IPS-NIHi7 (cell line): ENCODE measurements at regions not wholly inside any gene's neighbourhood (a gene's known extent, or its start where the extent isn't known, plus 50 kb on each side); places are given as distances from the start of the nearest gene placed in this dataset.
"Not testable (repeated sequence)": the region's sequence is repeated elsewhere in the genome, so short reads cannot be mapped to it uniquely, and the experiment has no call there.

Experiments
- DNase-seq: peaks from one replicate; pipeline ENCODE4 v3.0.0; 2012; ENCODE audit warnings: mixed read lengths; ENCODE audit errors: extremely low spot score

DNA sequence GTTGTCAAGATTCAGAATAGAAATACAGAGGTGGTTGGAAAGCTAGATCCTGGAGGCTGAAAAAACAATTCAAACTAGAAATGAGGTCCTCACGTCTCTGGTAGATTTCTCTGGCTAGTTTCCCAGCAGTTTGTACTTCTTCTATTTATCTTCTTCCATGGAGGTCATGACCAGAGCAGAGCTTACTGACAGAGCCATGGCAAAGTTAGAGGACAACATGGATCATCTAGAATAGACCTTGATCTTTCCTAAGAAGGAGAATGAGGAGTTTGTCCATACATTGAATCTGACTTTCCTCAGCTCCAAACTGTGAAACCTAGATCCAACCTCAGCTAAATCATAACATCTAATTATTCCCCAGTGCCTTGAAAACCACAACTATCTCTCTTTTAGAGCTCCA is 900.8 kb upstream of the GOT2 start:
- DNase-seq = no peak

DNA sequence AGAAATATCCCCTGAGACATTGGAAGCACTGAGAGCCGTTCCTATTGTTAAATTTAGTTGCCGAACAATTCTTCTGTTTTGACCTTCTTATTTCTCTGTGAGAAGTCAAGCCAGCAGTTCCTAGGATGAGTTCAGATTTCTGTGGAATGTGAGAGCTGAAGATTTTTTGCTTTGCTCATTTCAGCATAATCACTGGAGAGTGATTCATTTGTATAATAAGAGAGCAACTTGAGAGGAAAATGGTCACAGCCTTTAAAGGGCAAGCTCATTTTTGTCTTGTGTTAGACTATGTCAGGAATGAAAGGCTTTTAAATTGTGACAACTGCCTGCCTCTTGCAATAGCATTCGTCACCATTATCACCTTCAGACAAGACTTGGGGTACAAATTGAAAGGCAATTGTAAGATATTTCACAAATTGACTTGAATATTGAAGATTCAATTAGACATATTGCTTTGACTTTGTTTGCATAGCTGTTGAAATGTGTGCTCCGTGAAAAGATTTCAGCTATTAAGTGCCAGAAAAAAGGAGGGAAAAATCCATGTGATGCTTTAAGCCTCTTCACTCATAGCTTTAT is 900.0 kb upstream of the GOT2 start:
- no peak for DNase-seq

DNA sequence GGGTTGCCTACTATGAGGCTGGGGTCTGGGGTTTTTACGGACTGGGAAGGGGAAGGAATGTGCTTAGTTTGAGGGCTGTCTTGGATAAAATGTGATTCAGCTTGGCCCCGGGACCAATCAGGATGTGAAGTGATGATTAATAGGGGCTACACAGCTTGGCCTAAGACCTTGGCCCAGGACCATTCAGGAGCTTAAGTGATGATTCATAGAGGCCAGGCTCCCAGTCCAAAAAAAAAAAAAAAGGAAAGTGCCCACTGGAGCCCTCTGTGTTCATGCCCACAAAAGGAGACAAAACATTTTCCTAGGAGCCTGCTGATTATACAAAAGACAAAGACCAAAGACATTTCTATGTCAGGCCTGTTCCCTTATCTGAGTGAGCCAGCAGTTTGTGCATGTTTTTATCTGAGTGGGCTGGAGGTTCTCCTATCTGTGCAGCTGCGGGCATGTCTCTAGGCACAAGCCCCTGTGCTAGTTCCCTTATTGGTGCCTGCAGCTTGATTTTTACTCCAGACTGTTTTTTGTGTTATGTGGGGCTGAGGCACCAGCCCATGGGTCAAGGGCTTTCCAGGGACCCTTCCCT is 898.2 kb upstream of the GOT2 start:
- DNase-seq = no peak

DNA sequence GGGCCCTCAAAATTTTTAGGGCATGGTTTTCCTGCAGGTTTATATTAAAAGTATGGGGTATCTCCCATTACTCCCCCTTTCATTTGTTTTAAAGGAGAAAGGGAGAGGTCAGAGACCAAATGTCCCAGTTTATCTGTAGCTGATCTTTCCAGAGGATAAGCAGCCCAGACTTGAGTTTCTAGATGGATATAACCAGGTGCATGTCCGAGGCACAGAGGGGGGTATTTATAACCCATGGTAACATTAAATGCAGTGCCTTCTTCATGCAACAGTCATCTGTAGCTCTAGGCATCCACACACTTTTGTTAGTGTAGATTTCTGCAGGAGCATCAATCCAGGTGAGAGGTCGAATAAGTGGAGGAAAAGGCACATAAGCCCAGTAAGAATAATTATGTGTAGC is 890.3 kb upstream of the GOT2 start:
- not testable (repeated sequence) for DNase-seq

DNA sequence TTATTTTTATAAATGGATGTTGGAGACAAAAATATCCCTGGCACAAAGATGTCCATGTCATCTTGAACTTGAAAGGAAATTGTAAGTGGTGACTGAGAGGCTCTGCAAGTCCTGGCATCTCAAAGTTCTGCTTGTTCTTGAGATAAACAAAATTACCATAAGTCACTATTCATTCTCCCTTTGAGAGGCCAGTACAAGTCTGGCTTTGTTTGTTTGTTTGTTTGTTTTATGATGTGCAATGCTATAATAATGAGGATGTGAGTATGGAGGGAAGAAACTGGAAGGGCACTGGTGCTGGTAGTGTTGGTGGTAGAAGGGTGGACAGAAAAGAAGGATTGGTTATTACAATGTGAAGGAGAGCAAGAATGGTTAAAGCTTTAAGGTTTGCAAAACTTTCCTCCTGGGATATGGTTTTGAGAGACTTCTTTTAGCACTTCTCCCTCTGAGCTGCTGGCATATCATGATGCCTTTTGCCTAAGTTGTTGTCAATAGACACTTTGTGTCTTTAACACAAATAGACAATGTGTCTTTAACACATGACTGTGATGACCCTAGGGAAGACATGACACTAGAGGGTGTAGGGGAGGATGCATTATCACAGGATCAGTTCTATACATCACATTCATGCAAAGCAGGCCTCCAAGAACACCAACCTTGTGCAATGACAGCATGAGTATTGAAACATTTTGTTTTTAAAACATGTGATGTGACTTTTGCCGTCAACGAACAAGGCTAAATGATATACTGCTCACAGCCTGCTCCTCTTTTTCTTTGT is 880.5 kb upstream of the GOT2 start:
- no peak for DNase-seq

DNA sequence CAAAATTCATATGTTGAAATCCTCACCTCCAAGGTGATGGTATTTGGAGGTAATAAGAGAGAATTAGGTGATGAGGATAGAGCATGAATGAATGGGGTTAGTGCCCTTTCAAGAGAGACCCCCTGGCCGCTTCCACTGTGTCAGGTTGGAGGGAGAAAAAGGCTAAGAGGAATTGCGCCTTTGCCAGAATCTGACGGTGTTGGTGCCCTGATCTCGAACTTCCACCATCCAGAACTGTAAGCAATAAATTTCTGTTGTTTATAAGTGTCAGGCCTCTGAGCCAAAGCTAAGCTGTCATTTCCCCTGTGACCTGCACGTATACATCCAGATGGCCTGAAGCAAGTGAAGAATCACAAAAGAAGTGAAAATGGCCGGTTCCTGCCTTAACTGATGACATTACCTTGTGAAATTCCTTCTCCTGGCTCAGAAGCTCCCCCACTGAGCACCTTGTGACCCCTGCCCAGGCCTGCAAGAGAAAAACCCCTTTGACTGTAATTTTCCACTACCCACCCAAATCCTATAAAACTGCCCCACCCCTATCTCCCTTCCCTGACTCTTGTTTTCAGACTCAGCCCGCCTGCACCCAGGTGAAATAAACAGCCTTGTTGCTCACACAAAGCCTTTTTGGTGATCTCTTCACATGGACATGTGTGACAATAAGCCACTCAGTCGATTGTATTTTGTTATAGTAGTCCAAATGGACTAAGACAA is 878.9 kb upstream of the GOT2 start:
- DNase-seq = peak; percentile 12

DNA sequence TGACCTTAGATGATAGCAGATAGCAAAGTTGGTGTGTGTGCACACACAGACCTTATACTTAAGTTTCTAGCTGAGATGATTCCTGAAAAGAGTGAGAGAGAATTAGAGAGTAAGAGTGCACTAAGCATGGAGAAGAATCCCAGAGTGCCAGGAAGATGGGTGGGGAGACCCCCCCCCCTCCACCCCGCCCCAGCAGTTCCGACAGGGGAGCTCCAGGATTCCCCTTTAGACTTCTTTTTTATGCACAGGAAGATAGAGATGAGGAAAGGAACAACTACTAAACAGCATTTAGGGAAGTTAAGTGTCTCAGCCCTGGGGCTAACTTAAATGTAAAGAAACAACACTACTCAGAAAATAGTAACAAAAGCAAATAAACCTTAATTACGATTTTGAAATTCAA is 878.0 kb upstream of the GOT2 start:
- peak; percentile 26 for DNase-seq

DNA sequence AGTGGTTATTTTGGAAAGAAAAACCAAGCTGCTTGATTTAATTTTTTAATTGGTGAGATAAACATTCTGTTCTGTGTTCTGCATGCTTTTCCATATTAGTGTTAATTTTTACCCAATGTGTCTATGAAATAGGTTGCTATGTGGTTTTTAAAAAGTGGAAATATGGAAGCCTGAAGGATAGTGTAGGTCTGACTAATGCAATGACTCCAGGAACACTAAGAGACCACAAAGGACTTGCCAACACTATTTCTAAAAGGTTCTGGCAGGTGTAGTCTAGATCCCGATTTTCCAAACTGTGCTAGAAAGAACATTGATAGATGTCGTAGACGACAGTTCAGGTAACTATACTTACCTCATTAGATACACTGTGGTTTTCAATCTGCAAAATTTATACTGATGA is 877.4 kb upstream of the GOT2 start:
- DNase-seq = no peak

DNA sequence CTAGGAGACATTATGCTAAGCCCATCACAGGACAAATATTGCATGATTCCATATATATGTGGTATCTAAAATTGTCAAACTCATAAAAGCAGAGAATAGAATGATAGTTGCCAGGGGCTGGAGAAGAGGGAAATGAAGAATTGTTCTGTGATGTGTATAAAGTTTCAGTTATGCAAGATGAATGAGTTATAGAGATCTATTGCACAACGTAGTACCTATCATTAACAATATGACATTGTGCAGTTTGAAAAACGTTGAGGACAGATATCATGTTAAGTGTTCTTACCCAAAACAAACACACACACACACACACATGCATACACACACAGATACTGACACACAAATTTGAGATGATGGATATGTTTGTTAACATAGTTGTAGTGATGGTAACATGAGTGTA is 871.6 kb upstream of the GOT2 start:
- DNase-seq = no peak

DNA sequence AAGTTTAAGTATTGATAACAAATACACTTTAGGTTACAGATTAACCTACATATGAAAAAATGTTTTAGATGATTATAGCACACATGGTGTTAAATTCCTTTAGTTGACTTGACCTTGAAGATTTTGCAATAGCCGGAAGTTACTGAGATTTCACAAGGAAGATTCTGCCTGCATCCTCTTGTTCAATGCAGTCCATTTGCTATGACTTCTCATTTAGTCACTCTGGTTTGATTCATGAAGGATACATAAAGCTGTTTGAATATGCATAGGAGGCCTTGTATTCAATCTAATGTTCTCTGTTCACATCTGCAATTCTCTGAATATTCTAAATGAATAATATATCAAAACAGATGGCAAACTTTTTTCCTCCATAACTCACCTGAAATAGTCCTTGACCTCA is 870.2 kb upstream of the GOT2 start:
- no peak for DNase-seq

DNA sequence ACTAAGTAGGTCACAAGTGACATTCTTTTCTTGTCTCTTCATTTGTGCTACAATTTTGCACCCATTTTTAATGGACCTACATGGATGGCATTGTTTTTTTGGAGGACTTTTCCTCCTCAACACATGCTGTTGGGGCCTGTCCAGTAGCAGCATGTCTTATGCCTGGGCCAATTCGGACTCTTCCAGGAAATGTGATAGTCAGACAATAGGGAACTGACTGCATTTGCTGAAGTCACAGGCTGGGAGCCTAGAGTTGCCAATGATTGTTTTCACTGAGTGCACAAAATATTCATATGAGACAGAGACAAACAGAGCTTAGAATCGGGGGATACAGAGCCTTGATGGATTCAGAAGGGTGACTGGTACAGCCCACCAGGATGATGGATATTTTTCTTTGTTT is 867.3 kb upstream of the GOT2 start:
- DNase-seq = no peak

DNA sequence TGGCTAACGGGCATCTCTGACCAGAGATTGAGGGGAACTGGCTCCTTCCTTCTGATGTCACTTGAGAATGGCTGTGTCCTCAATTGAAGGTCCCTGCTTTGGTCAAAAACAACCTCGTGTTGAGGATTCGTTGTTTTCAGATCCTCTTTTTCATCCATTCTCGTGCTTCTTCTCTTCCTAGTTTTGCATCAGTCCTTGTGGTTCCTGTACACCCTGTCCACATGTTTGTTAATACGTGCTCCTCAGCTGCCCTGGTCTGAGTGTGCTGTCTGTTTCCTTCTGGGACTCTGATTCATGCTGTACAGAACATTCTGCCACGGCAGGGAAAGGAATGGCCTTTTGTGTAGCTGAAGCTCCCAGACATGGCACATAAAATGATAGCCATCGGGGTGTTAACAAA is 863.2 kb upstream of the GOT2 start:
- no peak for DNase-seq

DNA sequence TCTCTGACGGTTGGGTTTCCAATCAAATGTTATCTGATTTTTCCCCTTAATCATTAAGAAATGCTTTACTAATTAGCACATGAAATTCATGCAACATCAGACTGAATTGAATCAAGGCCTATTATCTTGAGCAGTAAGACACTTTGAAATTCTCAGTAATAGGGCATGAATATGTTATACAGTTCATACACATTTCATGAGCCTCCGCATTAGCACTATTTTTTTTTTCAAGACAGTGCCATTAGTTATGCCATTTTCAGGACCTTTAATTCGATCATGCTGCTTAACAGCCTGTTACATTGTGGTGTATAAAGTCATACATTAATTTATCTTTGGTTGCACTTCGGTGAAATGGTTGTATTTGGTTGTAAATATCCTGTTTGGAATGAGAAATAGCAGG is 862.6 kb upstream of the GOT2 start:
- DNase-seq = no peak

DNA sequence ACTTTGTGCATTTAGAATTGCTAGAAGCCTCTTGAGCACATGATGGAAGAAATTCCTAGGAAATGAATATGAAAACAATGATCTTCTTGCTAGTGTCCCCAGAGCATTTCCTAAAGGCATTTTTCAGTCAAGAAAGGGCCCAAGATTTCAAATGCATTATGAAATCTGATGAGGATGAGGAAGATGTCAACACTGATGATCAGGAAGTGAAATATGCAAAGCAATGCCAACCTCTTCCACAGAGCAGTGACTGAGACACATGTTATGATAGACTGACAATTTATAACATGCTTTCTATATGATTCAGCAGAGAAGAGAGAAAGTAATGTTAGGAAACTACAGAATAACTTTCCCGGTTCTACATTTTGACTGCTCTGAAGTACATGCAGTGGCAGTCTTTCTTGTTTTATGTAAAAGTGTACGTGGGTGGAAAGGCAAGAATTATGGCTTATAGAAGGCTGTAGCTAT is 859.1 kb upstream of the GOT2 start:
- DNase-seq = no peak

DNA sequence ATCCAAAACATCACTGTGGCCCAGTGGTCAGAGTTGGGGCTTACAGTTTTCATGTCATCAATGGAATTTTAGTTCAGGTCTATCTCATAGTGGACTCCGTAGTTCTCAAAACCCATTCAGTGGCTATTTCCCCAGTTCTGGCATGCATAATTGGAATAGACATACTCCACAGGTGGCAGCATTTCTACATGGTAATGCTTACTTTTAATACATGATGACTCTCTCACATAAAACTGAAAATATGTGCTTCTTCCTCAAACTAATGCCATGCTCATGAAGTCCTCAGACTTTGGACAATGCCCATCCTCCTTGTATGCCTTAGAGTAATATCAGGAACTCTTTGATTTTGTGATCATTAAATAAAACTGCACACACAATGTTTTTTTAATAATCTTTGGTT is 857.4 kb upstream of the GOT2 start:
- DNase-seq = no peak

DNA sequence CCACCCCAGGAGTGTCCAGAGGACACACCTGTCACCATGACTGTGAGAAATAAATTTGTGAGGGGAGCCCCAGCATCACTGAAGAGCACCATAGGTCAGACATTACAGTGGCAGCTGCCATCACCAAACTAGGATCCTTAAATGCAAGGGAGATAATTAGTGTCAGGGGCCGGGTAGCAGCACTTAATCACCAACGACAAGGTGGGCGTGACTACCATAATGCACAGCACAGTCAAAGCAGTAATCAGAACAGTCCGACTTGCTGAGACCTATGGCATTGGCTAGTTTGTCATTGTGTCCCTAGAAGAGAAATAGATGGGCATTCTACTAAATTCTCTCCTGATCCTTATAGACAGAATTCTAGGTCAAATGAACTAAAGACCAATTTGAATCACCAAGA is 856.7 kb upstream of the GOT2 start:
- DNase-seq = no peak

DNA sequence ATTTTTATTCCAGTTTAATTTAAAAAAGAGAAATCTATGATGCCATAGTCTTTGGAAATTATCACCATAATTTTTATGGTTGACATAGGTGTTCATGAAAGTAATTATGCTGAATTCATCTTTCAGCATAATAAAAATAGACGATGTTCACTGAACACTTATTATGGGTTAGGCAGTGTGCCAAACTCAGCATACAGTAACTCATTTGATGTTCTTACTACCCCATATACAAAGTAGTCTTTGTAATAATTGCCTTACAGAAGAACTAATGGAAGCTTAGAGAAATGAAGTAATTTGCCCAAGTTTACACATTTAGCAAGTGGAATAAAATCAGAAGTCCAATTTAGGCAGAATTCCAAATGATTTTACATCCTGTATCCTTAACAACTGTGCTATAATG is 852.2 kb upstream of the GOT2 start:
- no peak for DNase-seq

DNA sequence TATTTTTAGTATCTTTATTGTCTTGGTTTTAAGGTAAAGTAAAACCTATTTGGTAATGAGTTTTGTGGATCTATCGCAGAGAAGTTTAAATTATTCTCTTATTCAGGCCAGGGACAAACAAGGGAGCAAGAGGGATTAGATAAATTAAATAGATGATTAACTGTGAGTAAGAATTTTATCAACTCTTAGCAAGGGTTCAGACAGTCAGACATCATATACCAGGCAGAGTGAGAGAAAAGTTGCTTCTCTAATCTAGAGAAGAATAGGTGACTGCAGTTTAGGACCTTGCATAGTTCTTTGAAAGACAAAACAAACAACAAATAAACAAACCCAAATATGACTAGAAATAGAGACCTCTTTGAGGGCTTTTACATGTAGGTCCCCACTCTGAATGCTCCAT is 840.2 kb upstream of the GOT2 start:
- no peak for DNase-seq

DNA sequence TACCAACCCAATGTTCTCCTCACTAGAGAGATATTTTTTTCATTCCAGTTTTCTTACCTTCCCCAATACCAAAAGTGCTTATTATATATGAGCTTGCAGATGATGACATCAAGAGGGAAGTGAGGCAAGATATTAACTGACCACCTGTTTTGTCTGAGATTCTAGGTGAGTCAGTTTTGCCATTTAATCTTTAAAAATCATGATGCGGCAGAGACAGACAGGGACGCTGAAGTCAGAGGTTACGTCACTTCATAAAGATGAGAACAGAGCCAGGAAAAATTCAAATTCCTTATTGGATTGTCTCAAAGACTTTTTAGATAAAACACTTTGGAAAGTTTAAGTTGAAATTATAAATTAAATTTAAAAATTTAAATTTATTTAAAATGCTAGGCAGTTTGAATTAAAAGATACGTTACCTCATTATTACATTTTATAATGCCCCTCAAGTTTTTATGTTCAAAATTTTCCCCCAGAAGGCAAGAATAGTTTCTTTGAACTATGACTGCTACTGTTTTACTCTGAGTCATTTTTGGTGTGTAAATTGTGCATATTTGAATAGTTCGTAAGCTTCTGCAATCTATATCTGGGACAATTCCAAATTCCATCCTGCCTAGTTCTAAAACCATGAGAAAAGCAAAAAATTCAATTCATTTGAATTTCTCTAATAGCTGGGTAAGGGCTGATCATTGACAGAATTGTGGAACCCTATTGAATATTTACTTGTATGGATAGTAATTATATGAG is 839.6 kb upstream of the GOT2 start:
- DNase-seq = no peak

DNA sequence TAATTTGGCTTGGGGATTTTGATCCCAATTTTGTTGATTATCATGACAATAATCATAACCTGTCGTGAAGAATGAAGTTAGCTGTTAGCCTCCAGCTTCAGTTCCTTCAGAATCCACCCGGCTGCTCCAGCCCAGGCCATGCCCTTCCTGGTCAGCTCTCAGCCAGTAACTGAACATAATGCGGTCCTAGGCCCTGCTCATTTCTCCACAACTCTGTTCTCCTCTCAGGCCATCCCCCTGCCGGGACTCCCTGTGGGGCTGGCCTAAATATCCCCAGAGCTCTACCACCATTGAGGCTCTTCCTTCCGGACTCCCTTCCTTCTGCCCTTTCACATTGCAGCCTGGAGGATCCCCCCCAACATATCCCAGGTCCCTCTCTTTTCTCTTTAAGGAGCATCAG is 833.4 kb upstream of the GOT2 start:
- peak; percentile 18 for DNase-seq

DNA sequence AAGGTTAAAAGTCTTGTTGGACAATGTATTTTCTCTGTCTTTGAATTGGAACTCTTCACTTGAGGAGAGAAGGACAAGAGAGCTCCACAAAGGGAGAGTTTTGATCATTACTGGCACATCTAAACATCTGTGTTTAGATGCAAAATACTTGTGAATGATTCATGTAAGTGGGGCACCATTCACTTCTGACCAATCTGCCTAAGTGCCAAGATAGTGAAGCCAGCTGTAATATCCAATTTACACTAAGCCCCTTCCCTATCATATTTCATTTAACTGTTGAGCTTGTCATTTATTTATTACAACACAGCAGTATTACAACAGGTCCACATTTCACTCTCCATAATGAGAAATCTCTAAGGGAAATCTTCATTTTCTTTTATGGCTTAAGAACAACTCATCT is 832.3 kb upstream of the GOT2 start:
- DNase-seq = no peak

DNA sequence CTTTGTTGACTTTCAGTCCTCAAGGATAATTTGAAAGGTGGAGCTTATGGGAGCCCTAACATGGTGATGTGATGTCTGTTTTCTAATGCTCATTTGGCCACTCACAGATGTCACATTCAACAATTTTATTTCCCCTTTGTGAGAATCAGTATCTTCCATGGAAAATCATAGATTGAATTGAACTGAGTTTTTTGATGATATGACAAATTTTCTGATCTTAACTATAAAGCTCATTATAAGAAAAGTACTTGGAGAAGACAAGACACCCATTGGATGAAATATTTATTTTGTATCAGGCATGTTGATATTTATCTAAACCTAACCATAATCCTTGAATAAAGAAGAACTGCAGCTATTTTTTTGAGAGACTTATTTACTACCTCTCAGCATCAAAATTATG is 824.6 kb upstream of the GOT2 start:
- DNase-seq = no peak
